CD4-positive, alpha-beta T cell (primary cell): ENCODE measurements at regions not wholly inside any gene's neighbourhood (a gene's known extent, or its start where the extent isn't known, plus 50 kb on each side); places are given as distances from the start of the nearest gene placed in this dataset.

Experiments
- ATAC-seq: fragments of 200-7000 bp; cut with Tn5 transposase; one replicate; pipeline ENCODE4 v1.10.0; 2022; ENCODE audit warnings: mild to moderate bottlenecking; ENCODE audit not compliant: poor library complexity
- CTCF ChIA-PET: fragments of 350-600 bp; sonication (Branson Sonifier 250); formaldehyde crosslinking; loops from one replicate; lab custom pipeline; 2021; ENCODE audit warnings: antibody characterized with exemption, inconsistent platforms; lab: Charles Lee
- POLR2A ChIA-PET: fragments of 350-600 bp; sonication (Branson Sonifier 250); formaldehyde crosslinking; loops from one replicate; lab custom pipeline; 2021; ENCODE audit warnings: antibody characterized with exemption, inconsistent platforms; lab: Charles Lee
- DNase-seq, 14 experiments: peaks; one replicate each; pipeline ENCODE4 v3.0.0-alpha.2; 2013 to 2020; ENCODE audit warnings: mixed read lengths in 2 of 14
- H3K27ac ChIP-seq, 2 donors: one replicate each; pipeline versions ENCODE4 v1.5.1 to v1.7.0; 2013; ENCODE audit warnings: low read length in 2 of 2, low read depth in 1 of 2, mild to moderate bottlenecking in 1 of 2
- H3K27me3 ChIP-seq, 2 experiments: 1 replicate in 1 of 2; 2 replicates in 1 of 2; pipeline versions ENCODE4 v1.6.1 to v1.7.0; 2013; ENCODE audit warnings: low read length in 2 of 2, control low read depth in 1 of 2, mild to moderate bottlenecking in 1 of 2, moderate library complexity in 1 of 2; ENCODE audit not compliant: insufficient read depth in 2 of 2, control insufficient read depth in 1 of 2
- H3K36me3 ChIP-seq: one replicate; pipeline ENCODE4 v1.6.1; 2013; ENCODE audit warnings: low read length, control low read depth; ENCODE audit not compliant: insufficient read depth
- H3K4me1 ChIP-seq: one replicate; pipeline ENCODE4 v1.6.1; 2013; ENCODE audit warnings: low read length, control low read depth; ENCODE audit not compliant: insufficient read depth
- H3K4me3 ChIP-seq: one replicate; pipeline ENCODE4 v1.5.1; 2013; ENCODE audit warnings: mild to moderate bottlenecking, low read length, moderate library complexity
- H3K9me3 ChIP-seq, 2 experiments: 1 replicate in 1 of 2; 2 replicates in 1 of 2; pipeline versions ENCODE4 v1.6.1 to v1.7.0; 2013; ENCODE audit warnings: low read length in 2 of 2, mild to moderate bottlenecking in 2 of 2, control low read depth in 1 of 2, moderate library complexity in 1 of 2; ENCODE audit not compliant: control insufficient read depth in 1 of 2, insufficient read depth in 1 of 2
- H3K27ac Mint-ChIP-seq: one replicate; pipeline ENCODE4 v1.8.0; 2020; ENCODE audit warnings: mixed read lengths
- H3K27me3 Mint-ChIP-seq: one replicate; pipeline ENCODE4 v1.8.0; 2021; ENCODE audit warnings: mixed read lengths
- H3K36me3 Mint-ChIP-seq: one replicate; pipeline ENCODE4 v1.8.0; 2021; ENCODE audit warnings: low read depth, mixed read lengths
- H3K4me1 Mint-ChIP-seq: one replicate; pipeline ENCODE4 v1.8.0; 2021; ENCODE audit warnings: low read depth, mixed read lengths
- H3K4me3 Mint-ChIP-seq: one replicate; pipeline ENCODE4 v1.8.0; 2020; ENCODE audit warnings: mild to moderate bottlenecking, mixed read lengths
- H3K9me3 Mint-ChIP-seq: one replicate; pipeline ENCODE4 v1.8.0; 2020; ENCODE audit warnings: mixed read lengths
- CTCF ChIP-seq: fragments of 200-600 bp; IDR thresholded peaks from one replicate; pipeline ENCODE4 v1.8.0; 2022; ENCODE audit warnings: antibody characterized with exemption, mild to moderate bottlenecking
- intact Hi-C, 2 experiments: fragments of 100-400 bp; cut with DNase I in 1 of 2; cut with micrococcal nuclease in 1 of 2; formaldehyde crosslinking; loops; one replicate each; pipeline versions ENCODE4 v1.15.1 to v1.9.0; 2023 to 2025; cut with DNase I, micrococcal nuclease

- H3K36me3 ChIP-seq, result no peaks in the 10 kb centered on the region
- peaks cover 6% of the 10 kb centered on the region for H3K9me3 Mint-ChIP-seq
- DNase-seq (no peak), ATAC-seq (no peak)
- TF ChIP-seq CTCF, result no peak
- ChIA-PET CTCF (interaction anchor here (1.4 kb wide), 1 partner anchor 9 kb away, joined by 3 read pairs; no protein-coding TSS in a partner anchor), POLR2A (interaction anchor here (1.2 to 1.5 kb wide), 2 partner anchors 27 to 63 kb away, joined by 3 to 4 read pairs; no protein-coding TSS in a partner anchor)
- peaks cover 28% of the 10 kb centered on the region for H3K4me1 ChIP-seq
- no peak overlapping the region for H3K27ac ChIP-seq
- no peaks in the 10 kb centered on the region for H3K27me3 ChIP-seq
- H3K4me3 Mint-ChIP-seq, result no peak overlapping the region
- intact Hi-C loops, result loop anchor here in 1 of 2 experiments (2.0 kb wide), 1 partner anchor 17 kb away; no protein-coding TSS in a partner anchor
- H3K36me3 Mint-ChIP-seq, result no peaks in the 10 kb centered on the region
- H3K9me3 ChIP-seq, result peaks cover 0 to 3% of the 10 kb centered on the region in 2 experiments
- peaks cover 74% of the 10 kb centered on the region for H3K4me1 Mint-ChIP-seq
- H3K27me3 Mint-ChIP-seq, result no peaks in the 10 kb centered on the region
- H3K27ac Mint-ChIP-seq, result no peak overlapping the region
- no peak overlapping the region for H3K4me3 ChIP-seq
Observed at GRCh38 chr4:152073351-152074087, 312.7 kb upstream of the GATB start.

GRCh38 chr4:152072906-152073305 is 312.1 kb upstream of the GATB start:
- ChIA-PET CTCF (interaction anchor here (1.4 kb wide), 1 partner anchor 9 kb away, joined by 3 read pairs; no protein-coding TSS in a partner anchor), POLR2A (interaction anchor here (1.5 kb wide), 1 partner anchor 62 kb away, joined by 3 read pairs; no protein-coding TSS in a partner anchor)
- Histone ChIP-seq H3K27me3 (no peaks in the 10 kb centered on the region), H3K4me3 (no peak overlapping the region), H3K36me3 (no peaks in the 10 kb centered on the region), H3K9me3 (peaks cover 0 to 3% of the 10 kb centered on the region in 2 experiments), H3K4me1 (peaks cover 28% of the 10 kb centered on the region), H3K27ac (no peak overlapping the region)
- no peak overlapping the region for H3K27ac Mint-ChIP-seq
- peaks cover 6% of the 10 kb centered on the region for H3K9me3 Mint-ChIP-seq
- no peaks in the 10 kb centered on the region for H3K36me3 Mint-ChIP-seq
- H3K4me3 Mint-ChIP-seq, result no peak overlapping the region
- no peak for ATAC-seq
- H3K27me3 Mint-ChIP-seq, result no peaks in the 10 kb centered on the region
- no peak for TF ChIP-seq CTCF
- DNase-seq, result no peak
- intact Hi-C loops, result no loop called here
- H3K4me1 Mint-ChIP-seq, result peaks cover 74% of the 10 kb centered on the region

- peaks cover 20% of the 10 kb centered on the region for H3K4me1 ChIP-seq
- CTCF ChIA-PET, result no interaction called here
- DNase-seq, result no peak
- H3K27me3 ChIP-seq, result no peaks in the 10 kb centered on the region
- Mint-ChIP-seq H3K4me1 (peaks cover 72% of the 10 kb centered on the region), H3K27me3 (no peaks in the 10 kb centered on the region), H3K4me3 (no peak overlapping the region), H3K27ac (no peak overlapping the region), H3K9me3 (peaks cover 4% of the 10 kb centered on the region), H3K36me3 (no peaks in the 10 kb centered on the region)
- no peaks in the 10 kb centered on the region for H3K9me3 ChIP-seq
- intact Hi-C loops, result no loop called here
- no peak overlapping the region for H3K4me3 ChIP-seq
- H3K27ac ChIP-seq, result no peak overlapping the region
- no peak for TF ChIP-seq CTCF
- H3K36me3 ChIP-seq, result no peaks in the 10 kb centered on the region
- ATAC-seq, result no peak
- POLR2A ChIA-PET, result no interaction called here
Observed at GRCh38 chr4:152072001-152072485, 311.2 kb upstream of the GATB start.
